ENCODE measurements at regions not wholly inside any gene's neighbourhood (a gene's known extent, or its start where the extent isn't known, plus 50 kb on each side); places are given as distances from the start of the nearest gene placed in this dataset.

DNA sequence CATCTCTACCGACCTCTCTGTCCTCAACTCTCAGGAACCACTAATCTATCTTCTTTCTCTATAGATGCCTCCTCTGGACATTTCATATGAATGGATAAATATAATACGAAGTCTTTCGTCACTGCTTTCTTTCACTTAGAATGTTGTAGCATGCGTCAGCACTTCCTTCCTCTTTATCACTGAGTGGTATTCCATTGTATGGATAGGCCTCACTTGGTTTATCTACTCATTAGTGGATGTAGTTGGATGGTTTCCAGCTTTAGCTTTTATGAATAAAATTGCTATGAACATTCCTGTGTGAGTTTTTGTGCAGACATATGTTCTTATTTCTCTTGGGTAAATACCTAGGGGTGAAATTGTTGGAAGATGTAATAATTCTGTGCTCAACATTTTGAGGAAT lies 528.2 kb upstream of the FAT1 start:
- no peak for TF ChIP-seq POLR2A (IDR thresholded peaks at IDR 0.05)
- TF ChIP-seq, protein P1, sequence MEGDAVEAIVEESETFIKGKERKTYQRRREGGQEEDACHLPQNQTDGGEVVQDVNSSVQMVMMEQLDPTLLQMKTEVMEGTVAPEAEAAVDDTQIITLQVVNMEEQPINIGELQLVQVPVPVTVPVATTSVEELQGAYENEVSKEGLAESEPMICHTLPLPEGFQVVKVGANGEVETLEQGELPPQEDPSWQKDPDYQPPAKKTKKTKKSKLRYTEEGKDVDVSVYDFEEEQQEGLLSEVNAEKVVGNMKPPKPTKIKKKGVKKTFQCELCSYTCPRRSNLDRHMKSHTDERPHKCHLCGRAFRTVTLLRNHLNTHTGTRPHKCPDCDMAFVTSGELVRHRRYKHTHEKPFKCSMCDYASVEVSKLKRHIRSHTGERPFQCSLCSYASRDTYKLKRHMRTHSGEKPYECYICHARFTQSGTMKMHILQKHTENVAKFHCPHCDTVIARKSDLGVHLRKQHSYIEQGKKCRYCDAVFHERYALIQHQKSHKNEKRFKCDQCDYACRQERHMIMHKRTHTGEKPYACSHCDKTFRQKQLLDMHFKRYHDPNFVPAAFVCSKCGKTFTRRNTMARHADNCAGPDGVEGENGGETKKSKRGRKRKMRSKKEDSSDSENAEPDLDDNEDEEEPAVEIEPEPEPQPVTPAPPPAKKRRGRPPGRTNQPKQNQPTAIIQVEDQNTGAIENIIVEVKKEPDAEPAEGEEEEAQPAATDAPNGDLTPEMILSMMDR (IDR thresholded peaks at IDR 0.05) = no peak

Data from gastroesophageal sphincter (tissue), 3 donors.